Keratinocyte (primary cell): ENCODE measurements at regions not wholly inside any gene's neighbourhood (a gene's known extent, or its start where the extent isn't known, plus 50 kb on each side); places are given as distances from the start of the nearest gene placed in this dataset.

Source experiments
- CTCF ChIP-seq, 3 experiments: IDR thresholded peaks in 1 of 3; conservative IDR thresholded peaks in 1 of 3; optimal IDR thresholded peaks in 1 of 3; 2 replicates in 2 of 3; 3 replicates in 1 of 3; pipeline versions ENCODE3 to v1.5.1; 2011; ENCODE audit warnings: low read length in 3 of 3, mild to moderate bottlenecking in 3 of 3, moderate library complexity in 2 of 3, control low read depth in 1 of 3, inconsistent platforms in 1 of 3; ENCODE audit not compliant: insufficient read depth in 2 of 3; ENCODE audit errors: extremely low read depth in 1 of 3
- EZH2 ChIP-seq: IDR thresholded peaks from one replicate; pipeline ENCODE4 v1.6.1; 2012; ENCODE audit warnings: inconsistent platforms, mild to moderate bottlenecking, low read length, moderate library complexity

DNA sequence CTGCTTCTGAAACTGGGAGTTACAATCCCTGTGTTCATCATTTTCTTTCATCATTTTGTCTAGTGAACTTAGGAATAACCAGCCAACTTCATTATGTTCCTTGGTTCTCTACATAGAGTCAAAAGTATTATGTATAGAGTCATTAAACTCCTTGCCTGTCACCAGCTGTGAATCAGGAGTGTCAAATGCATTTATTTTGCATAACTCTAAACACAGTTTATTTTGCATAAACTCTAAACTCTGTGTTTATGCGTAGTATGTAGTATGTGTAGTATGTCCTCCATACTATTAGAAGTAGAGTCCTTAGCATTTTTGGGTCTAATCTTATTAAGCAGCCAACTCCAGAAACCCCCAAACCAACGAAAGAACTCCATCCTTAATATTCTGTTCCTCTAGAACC lies 164.4 kb downstream of the EVA1A start:
- TF ChIP-seq EZH2 (no peak), CTCF (optimal IDR thresholded peaks at IDR 0.05 in 1 of 3, IDR thresholded peaks at IDR 0.05 in 1 of 3, conservative IDR thresholded peaks at IDR 0.05 in 1 of 3; ENCODE audit: extremely low read depth in 1 of 3, insufficient read depth in 2 of 3, low read length in 3 of 3) (no peak)
